ENCODE measurements at regions not wholly inside any gene's neighbourhood (a gene's known extent, or its start where the extent isn't known, plus 50 kb on each side); places are given as distances from the start of the nearest gene placed in this dataset.

DNA sequence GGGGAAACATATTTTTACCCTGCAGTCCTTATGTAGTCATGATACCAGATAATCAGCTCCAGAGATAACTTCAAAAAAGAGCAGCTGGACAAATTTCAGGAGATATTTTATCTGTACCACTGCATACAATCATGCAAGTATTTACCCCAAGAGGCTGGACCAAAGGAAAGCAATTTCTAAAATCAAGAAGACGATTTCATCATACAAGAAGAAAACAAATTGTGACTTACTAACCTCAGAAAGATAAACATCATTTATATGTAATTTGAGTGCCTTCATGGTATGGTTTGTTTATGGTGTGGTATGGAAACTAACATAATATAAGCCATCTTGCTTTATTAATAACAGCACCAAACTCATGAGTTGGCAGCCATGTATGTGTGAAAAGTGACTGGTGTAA is 603.6 kb downstream of the PSAT1 start:
- no peak overlapping the region for H2AFZ ChIP-seq
- no peaks in the 10 kb centered on the region for H3K36me3 ChIP-seq (ENCODE audit: control insufficient read depth, insufficient read depth, low read length)
- no peak overlapping the region for H3K27ac ChIP-seq
- H3K9me3 ChIP-seq (ENCODE audit: control insufficient read depth, low read length) = no peaks in the 10 kb centered on the region
- no peak overlapping the region for H3K4me2 ChIP-seq (ENCODE audit: low read length)
- TF ChIP-seq CTCF (IDR thresholded peaks at IDR 0.05) = no peak
- no peak overlapping the region for H3K4me3 ChIP-seq (ENCODE audit: low read depth, low read length)
- H3K79me2 ChIP-seq = no peaks in the 10 kb centered on the region
- no peaks in the 10 kb centered on the region for H3K27me3 ChIP-seq (ENCODE audit: control insufficient read depth, insufficient read depth, low read length)
- H3K4me1 ChIP-seq = no peaks in the 10 kb centered on the region
- H3K9ac ChIP-seq = no peak overlapping the region

DNA sequence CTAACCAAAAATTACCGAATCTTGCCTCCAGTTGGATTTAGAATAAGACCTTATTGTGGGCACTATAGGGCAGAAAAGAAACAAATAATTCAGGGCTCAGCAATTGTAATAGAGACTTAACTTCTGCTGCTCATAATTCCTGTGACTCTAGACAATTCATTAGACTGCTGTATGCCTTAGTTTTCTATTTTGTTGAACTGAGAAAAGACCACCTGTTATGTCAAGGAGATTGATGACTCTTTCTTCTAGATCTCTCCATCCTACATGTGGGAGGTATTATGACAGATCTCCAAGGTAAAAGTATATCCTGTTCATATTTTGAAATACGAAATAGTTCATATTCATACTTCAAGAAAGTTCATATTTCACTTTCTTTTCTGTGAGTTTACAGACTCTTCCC is 605.1 kb downstream of the PSAT1 start:
- H3K27me3 ChIP-seq (ENCODE audit: control insufficient read depth, insufficient read depth, low read length) = no peaks in the 10 kb centered on the region
- no peaks in the 10 kb centered on the region for H3K79me2 ChIP-seq
- H3K4me2 ChIP-seq (ENCODE audit: low read length) = no peak overlapping the region
- no peaks in the 10 kb centered on the region for H3K36me3 ChIP-seq (ENCODE audit: control insufficient read depth, insufficient read depth, low read length)
- H3K4me3 ChIP-seq (ENCODE audit: low read depth, low read length) = no peak overlapping the region
- no peak overlapping the region for H3K27ac ChIP-seq
- no peak overlapping the region for H3K9ac ChIP-seq
- no peak for TF ChIP-seq CTCF (IDR thresholded peaks at IDR 0.05)
- H3K9me3 ChIP-seq (ENCODE audit: control insufficient read depth, low read length) = no peaks in the 10 kb centered on the region
- H2AFZ ChIP-seq = no peak overlapping the region
- no peaks in the 10 kb centered on the region for H3K4me1 ChIP-seq

- Histone ChIP-seq H2AFZ (no peak overlapping the region), H3K9ac (no peak overlapping the region), H3K4me2 (ENCODE audit: low read length) (no peak overlapping the region), H3K27ac (no peak overlapping the region), H3K27me3 (ENCODE audit: control insufficient read depth, insufficient read depth, low read length) (no peaks in the 10 kb centered on the region), H3K36me3 (ENCODE audit: control insufficient read depth, insufficient read depth, low read length) (no peaks in the 10 kb centered on the region), H3K4me3 (ENCODE audit: low read depth, low read length) (no peak overlapping the region), H3K9me3 (ENCODE audit: control insufficient read depth, low read length) (no peaks in the 10 kb centered on the region), H3K4me1 (no peaks in the 10 kb centered on the region), H3K79me2 (no peaks in the 10 kb centered on the region)
- TF ChIP-seq CTCF (IDR thresholded peaks at IDR 0.05) = no peak
These were observed 606.7 kb downstream of the PSAT1 start for GRCh38 chr9:78903581-78903980.

DNA sequence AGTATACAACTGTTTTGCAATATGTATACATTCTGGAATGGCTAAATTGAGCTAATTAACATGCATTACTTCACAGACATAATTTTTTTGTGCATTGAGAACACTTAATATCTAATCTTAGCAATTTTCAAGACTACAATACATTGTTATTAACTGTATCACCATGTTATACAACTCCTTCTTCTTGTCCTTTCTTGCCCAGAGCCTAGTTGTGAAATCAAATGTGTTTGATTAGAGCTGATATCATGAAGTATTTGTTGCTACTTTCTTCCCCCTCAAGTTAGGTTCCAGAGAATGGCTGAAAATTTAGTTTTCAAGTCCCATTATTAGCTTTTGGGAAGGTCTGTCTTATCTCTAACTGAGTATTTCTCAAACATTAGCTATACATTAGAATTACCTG is 607.8 kb downstream of the PSAT1 start:
- Histone ChIP-seq H3K9me3 (ENCODE audit: control insufficient read depth, low read length) (no peaks in the 10 kb centered on the region), H2AFZ (no peak overlapping the region), H3K4me1 (no peaks in the 10 kb centered on the region), H3K9ac (no peak overlapping the region), H3K36me3 (ENCODE audit: control insufficient read depth, insufficient read depth, low read length) (no peaks in the 10 kb centered on the region), H3K27ac (no peak overlapping the region), H3K4me2 (ENCODE audit: low read length) (no peak overlapping the region), H3K79me2 (no peaks in the 10 kb centered on the region), H3K27me3 (ENCODE audit: control insufficient read depth, insufficient read depth, low read length) (no peaks in the 10 kb centered on the region), H3K4me3 (ENCODE audit: low read depth, low read length) (no peak overlapping the region)
- no peak for TF ChIP-seq CTCF (IDR thresholded peaks at IDR 0.05)

- H3K4me3 ChIP-seq (ENCODE audit: low read depth, low read length) = no peak overlapping the region
- H3K4me2 ChIP-seq (ENCODE audit: low read length) = no peak overlapping the region
- H3K4me1 ChIP-seq = no peaks in the 10 kb centered on the region
These were observed 608.5 kb downstream of the PSAT1 start for GRCh38 chr9:78905387-78905786.

More at GRCh38 chr9:78905387-78905786, 608.5 kb downstream of the PSAT1 start:
- H3K27me3 ChIP-seq (ENCODE audit: control insufficient read depth, insufficient read depth, low read length) = no peaks in the 10 kb centered on the region
- H2AFZ ChIP-seq = no peak overlapping the region
- H3K79me2 ChIP-seq = no peaks in the 10 kb centered on the region
- no peak for TF ChIP-seq CTCF (IDR thresholded peaks at IDR 0.05)
- H3K27ac ChIP-seq = no peak overlapping the region
- H3K9ac ChIP-seq = no peak overlapping the region
- H3K9me3 ChIP-seq (ENCODE audit: control insufficient read depth, low read length) = no peaks in the 10 kb centered on the region
- H3K36me3 ChIP-seq (ENCODE audit: control insufficient read depth, insufficient read depth, low read length) = no peaks in the 10 kb centered on the region
